Mesenteric fat pad (tissue), 1 donor: ENCODE measurements at regions not wholly inside any gene's neighbourhood (a gene's known extent, or its start where the extent isn't known, plus 50 kb on each side); places are given as distances from the start of the nearest gene placed in this dataset.

ENCODE experiments used
- DNase-seq: peaks from one replicate; pipeline ENCODE4 v3.0.0-alpha.2; 2020; ENCODE audit warnings: low spot score
- donor health status: DM: yes; HTN: yes; CAD: no.

GRCh38 chr3:86178095-86178494 is 812.9 kb downstream of the VGLL3 start:
- no peak for DNase-seq

GRCh38 chr3:86176445-86176784 is 814.5 kb downstream of the VGLL3 start:
- no peak for DNase-seq

GRCh38 chr3:86175593-86176444 is 815.1 kb downstream of the VGLL3 start:
- no peak for DNase-seq

- no peak for DNase-seq
Measured at GRCh38 chr3:86175051-86175536, 815.9 kb downstream of the VGLL3 start.

GRCh38 chr3:86173401-86173800 is 817.5 kb downstream of the VGLL3 start:
- DNase-seq: no peak

GRCh38 chr3:86168512-86168911 is 822.4 kb downstream of the VGLL3 start:
- DNase-seq: no peak

- no peak for DNase-seq
Measured at GRCh38 chr3:86162521-86162920, 828.4 kb downstream of the VGLL3 start.

- no peak for DNase-seq
Measured at GRCh38 chr3:86161493-86161892, 829.5 kb downstream of the VGLL3 start.

- DNase-seq: no peak
Measured at GRCh38 chr3:86152620-86153019, 838.3 kb downstream of the VGLL3 start.

- no peak for DNase-seq
Measured at GRCh38 chr3:86149054-86149453, 841.9 kb downstream of the VGLL3 start.

- DNase-seq: no peak
Measured at GRCh38 chr3:86147119-86147518, 843.8 kb downstream of the VGLL3 start.

- no peak for DNase-seq
Measured at GRCh38 chr3:86126552-86126951, 864.4 kb downstream of the VGLL3 start.
